Osteoblast (primary cell): ENCODE measurements at regions not wholly inside any gene's neighbourhood (a gene's known extent, or its start where the extent isn't known, plus 50 kb on each side); places are given as distances from the start of the nearest gene placed in this dataset.

Experiments
- DNase-seq: peaks from one replicate; pipeline ENCODE4 v3.0.0; 2011; ENCODE audit warnings: low spot score, mixed read lengths; ENCODE audit not compliant: insufficient read length; ENCODE audit errors: missing footprints
- H2AFZ ChIP-seq: 2 replicates; pipeline ENCODE4 v1.6.0; 2011; ENCODE audit warnings: mild to moderate bottlenecking, low read length
- H3K27ac ChIP-seq: 2 replicates; pipeline ENCODE4 v1.5.1; 2011; ENCODE audit warnings: mild to moderate bottlenecking, low read depth, low read length, moderate library complexity
- H3K27me3 ChIP-seq: 2 replicates; pipeline ENCODE4 v1.6.0; 2012; ENCODE audit warnings: mild to moderate bottlenecking, control low read depth, inconsistent platforms, low read length, moderate library complexity; ENCODE audit not compliant: insufficient read depth
- H3K36me3 ChIP-seq: 2 replicates; pipeline ENCODE4 v1.5.1; 2011; ENCODE audit warnings: mild to moderate bottlenecking, low read length, control low read depth, moderate library complexity; ENCODE audit not compliant: insufficient read depth
- H3K4me1 ChIP-seq: 2 replicates; pipeline ENCODE4 v1.5.1; 2011; ENCODE audit warnings: mild to moderate bottlenecking, low read length, control low read depth, moderate library complexity; ENCODE audit not compliant: insufficient read depth
- H3K4me2 ChIP-seq: 2 replicates; pipeline ENCODE4 v1.6.0; 2011; ENCODE audit warnings: mild to moderate bottlenecking, low read length; ENCODE audit not compliant: insufficient read depth
- H3K4me3 ChIP-seq: fragments of 200-600 bp; sonication (generic); 3 replicates; pipeline ENCODE4 v1.5.1; 2012; ENCODE audit warnings: mild to moderate bottlenecking, low read length, inconsistent platforms; ENCODE audit not compliant: insufficient read depth
- H3K79me2 ChIP-seq: 2 replicates; pipeline ENCODE4 v1.6.0; 2012; ENCODE audit warnings: mild to moderate bottlenecking, low read length, control low read depth, inconsistent platforms; ENCODE audit not compliant: insufficient read depth
- H3K9me3 ChIP-seq: 2 replicates; pipeline ENCODE4 v1.5.1; 2011; ENCODE audit warnings: low read depth, low read length, control low read depth
- H4K20me1 ChIP-seq: 2 replicates; pipeline ENCODE4 v1.6.0; 2012; ENCODE audit warnings: mild to moderate bottlenecking, low read length, control low read depth; ENCODE audit not compliant: insufficient read depth
- TF ChIP-seq, protein P1 (sequence below): IDR thresholded peaks from 2 replicates; pipeline ENCODE4 v1.5.1; 2011; ENCODE audit warnings: mild to moderate bottlenecking, low read depth, low read length, moderate library complexity; ENCODE audit errors: extremely low read depth

DNA sequence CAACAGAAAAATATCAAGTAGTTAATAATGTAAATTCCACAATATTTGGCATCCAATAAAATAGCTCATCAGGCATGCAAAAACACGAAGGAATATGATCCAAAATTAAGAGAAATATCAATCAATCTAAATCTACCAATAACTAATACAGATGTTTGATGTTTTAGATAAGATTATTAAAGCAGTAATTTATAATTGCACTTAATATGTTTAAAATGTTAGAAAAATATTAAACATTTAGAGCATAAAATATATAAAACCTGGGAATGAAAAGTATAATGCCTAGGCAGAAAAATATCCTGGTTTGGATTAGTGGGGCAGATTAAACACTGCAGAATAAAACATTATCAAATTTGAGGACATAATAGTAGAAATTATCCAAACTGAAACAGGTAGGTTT is 879.9 kb downstream of the FAM181B start:
- no peaks in the 10 kb centered on the region for H4K20me1 ChIP-seq
- no peaks in the 10 kb centered on the region for H3K27me3 ChIP-seq
- no peak overlapping the region for H3K4me3 ChIP-seq
- TF ChIP-seq, protein P1, sequence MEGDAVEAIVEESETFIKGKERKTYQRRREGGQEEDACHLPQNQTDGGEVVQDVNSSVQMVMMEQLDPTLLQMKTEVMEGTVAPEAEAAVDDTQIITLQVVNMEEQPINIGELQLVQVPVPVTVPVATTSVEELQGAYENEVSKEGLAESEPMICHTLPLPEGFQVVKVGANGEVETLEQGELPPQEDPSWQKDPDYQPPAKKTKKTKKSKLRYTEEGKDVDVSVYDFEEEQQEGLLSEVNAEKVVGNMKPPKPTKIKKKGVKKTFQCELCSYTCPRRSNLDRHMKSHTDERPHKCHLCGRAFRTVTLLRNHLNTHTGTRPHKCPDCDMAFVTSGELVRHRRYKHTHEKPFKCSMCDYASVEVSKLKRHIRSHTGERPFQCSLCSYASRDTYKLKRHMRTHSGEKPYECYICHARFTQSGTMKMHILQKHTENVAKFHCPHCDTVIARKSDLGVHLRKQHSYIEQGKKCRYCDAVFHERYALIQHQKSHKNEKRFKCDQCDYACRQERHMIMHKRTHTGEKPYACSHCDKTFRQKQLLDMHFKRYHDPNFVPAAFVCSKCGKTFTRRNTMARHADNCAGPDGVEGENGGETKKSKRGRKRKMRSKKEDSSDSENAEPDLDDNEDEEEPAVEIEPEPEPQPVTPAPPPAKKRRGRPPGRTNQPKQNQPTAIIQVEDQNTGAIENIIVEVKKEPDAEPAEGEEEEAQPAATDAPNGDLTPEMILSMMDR: no peak
- no peak overlapping the region for H3K4me2 ChIP-seq
- no peak for DNase-seq
- no peaks in the 10 kb centered on the region for H3K36me3 ChIP-seq
- no peaks in the 10 kb centered on the region for H3K4me1 ChIP-seq
- no peak overlapping the region for H2AFZ ChIP-seq
- H3K27ac ChIP-seq: no peak overlapping the region
- H3K79me2 ChIP-seq: no peaks in the 10 kb centered on the region
- peaks cover 2% of the 10 kb centered on the region for H3K9me3 ChIP-seq

DNA sequence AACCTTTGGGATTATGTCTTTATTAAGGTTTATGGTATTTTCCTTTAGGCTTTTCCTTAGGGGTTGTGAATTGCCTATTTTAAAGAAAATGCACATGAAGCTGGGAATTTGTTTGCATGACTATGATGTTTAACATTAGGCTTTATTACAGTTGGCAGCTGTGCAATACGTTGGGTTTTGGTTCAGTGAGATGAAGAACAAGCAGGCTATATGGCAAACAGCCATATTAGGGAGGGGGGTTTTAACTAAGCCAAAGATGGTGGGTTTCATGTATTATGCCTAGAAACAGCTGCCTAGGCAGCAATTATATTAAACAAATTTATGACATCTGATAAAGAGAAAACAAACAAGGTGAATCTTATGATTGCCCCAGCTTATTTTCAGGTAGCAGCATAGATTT is 880.8 kb downstream of the FAM181B start:
- TF ChIP-seq, protein P1: no peak
- Histone ChIP-seq H3K9me3 (peaks cover 2% of the 10 kb centered on the region), H3K36me3 (no peaks in the 10 kb centered on the region), H2AFZ (no peak overlapping the region), H3K4me2 (no peak overlapping the region), H4K20me1 (no peaks in the 10 kb centered on the region), H3K79me2 (no peaks in the 10 kb centered on the region), H3K27me3 (no peaks in the 10 kb centered on the region), H3K4me3 (no peak overlapping the region), H3K4me1 (no peaks in the 10 kb centered on the region), H3K27ac (no peak overlapping the region)
- no peak for DNase-seq

DNA sequence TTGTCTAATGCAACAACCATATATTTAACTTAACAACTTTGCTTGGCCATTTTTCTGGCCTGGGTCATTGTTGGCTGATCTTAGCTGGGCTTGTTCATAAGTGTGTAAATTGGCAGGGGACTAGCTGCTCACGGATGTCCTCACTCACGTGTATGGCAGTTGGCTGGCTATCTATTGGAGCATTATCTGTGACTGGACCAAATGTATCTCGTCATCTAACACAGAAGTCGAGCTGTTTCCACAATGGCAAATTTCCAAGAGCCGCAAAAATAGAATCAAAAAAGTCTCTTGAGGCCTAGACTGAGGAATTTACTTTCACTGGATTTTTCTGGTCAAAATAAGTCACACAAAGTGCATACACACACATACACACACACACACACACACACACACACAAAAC is 893.3 kb downstream of the FAM181B start:
- Histone ChIP-seq H3K79me2 (no peaks in the 10 kb centered on the region), H2AFZ (no peak overlapping the region), H3K4me1 (no peaks in the 10 kb centered on the region), H3K36me3 (no peaks in the 10 kb centered on the region), H4K20me1 (no peaks in the 10 kb centered on the region), H3K4me2 (no peak overlapping the region), H3K27me3 (no peaks in the 10 kb centered on the region), H3K9me3 (no peaks in the 10 kb centered on the region), H3K27ac (no peak overlapping the region), H3K4me3 (no peak overlapping the region)
- TF ChIP-seq, protein P1: no peak
- no peak for DNase-seq

DNA sequence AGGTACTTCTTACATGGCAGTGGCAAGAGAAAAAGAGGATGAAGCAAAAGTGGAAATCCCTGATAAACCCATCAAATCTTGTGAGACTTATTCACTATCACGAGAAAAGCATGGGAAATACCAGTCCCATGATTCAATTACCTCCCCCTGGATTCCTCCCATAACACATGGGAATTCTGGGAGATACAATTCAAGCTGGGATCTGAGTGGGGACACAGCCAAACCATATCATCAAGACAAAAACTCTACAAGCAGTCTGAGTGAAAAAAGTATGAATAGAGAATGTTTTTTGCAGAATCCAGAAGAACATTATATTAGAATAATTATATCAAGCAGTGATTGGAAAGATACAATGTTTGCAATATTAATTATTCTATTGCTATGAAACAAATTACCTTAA is 893.7 kb downstream of the FAM181B start:
- Histone ChIP-seq H4K20me1 (no peaks in the 10 kb centered on the region), H3K36me3 (no peaks in the 10 kb centered on the region), H3K79me2 (no peaks in the 10 kb centered on the region), H3K27me3 (no peaks in the 10 kb centered on the region), H3K4me2 (no peak overlapping the region), H3K9me3 (no peaks in the 10 kb centered on the region), H3K4me1 (no peaks in the 10 kb centered on the region), H3K27ac (no peak overlapping the region), H3K4me3 (no peak overlapping the region), H2AFZ (no peak overlapping the region)
- no peak for DNase-seq
- TF ChIP-seq, protein P1: no peak
